H1 (cell line): ENCODE measurements at regions not wholly inside any gene's neighbourhood (a gene's known extent, or its start where the extent isn't known, plus 50 kb on each side); places are given as distances from the start of the nearest gene placed in this dataset.

Experiments
- EZH2 ChIP-seq: fragments of 200-600 bp; sonication (generic); IDR thresholded peaks from 2 replicates; pipeline ENCODE4 v1.7.1; 2012; ENCODE audit warnings: low read depth, mild to moderate bottlenecking, moderate library complexity, low read length, inconsistent platforms; ENCODE audit not compliant: severe bottlenecking
- JUN ChIP-seq: IDR thresholded peaks from 2 replicates; pipeline ENCODE4 v1.6.1; 2011; ENCODE audit warnings: low read depth, mild to moderate bottlenecking, improper control_type of control experiment, low read length
- TF ChIP-seq, protein P1 (sequence below), 3 experiments: IDR thresholded peaks; 1 replicate in 2 of 3; 2 replicates in 1 of 3; pipeline versions ENCODE4 v1.5.1 to v1.6.1; 2011; ENCODE audit warnings: low read length in 3 of 3, mild to moderate bottlenecking in 3 of 3, inconsistent platforms in 2 of 3, low read depth in 1 of 3, moderate library complexity in 1 of 3; ENCODE audit not compliant: insufficient read depth in 1 of 3; ENCODE audit errors: control extremely low read depth in 1 of 3

- no peak for TF ChIP-seq EZH2
- TF ChIP-seq, protein P1, sequence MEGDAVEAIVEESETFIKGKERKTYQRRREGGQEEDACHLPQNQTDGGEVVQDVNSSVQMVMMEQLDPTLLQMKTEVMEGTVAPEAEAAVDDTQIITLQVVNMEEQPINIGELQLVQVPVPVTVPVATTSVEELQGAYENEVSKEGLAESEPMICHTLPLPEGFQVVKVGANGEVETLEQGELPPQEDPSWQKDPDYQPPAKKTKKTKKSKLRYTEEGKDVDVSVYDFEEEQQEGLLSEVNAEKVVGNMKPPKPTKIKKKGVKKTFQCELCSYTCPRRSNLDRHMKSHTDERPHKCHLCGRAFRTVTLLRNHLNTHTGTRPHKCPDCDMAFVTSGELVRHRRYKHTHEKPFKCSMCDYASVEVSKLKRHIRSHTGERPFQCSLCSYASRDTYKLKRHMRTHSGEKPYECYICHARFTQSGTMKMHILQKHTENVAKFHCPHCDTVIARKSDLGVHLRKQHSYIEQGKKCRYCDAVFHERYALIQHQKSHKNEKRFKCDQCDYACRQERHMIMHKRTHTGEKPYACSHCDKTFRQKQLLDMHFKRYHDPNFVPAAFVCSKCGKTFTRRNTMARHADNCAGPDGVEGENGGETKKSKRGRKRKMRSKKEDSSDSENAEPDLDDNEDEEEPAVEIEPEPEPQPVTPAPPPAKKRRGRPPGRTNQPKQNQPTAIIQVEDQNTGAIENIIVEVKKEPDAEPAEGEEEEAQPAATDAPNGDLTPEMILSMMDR (IDR thresholded peaks at IDR 0.05; ENCODE audit: control extremely low read depth in 1 of 3, insufficient read depth in 1 of 3, low read depth in 1 of 3, low read length in 3 of 3): peak in 1 of 3 experiments; percentile 10; a peak in 1 of 4 replicates
- TF ChIP-seq JUN: no peak
Observed at GRCh38 chr12:66744956-66745383, 66.1 kb upstream of the GRIP1 start.
